Loucy (cell line): ENCODE measurements at regions not wholly inside any gene's neighbourhood (a gene's known extent, or its start where the extent isn't known, plus 50 kb on each side); places are given as distances from the start of the nearest gene placed in this dataset.

Source experiments
- CTCF ChIP-seq: fragments of 200-600 bp; sonication (generic); conservative IDR thresholded peaks from 2 replicates; pipeline ENCODE4 v1.5.1; 2014; ENCODE audit warnings: mild to moderate bottlenecking, antibody characterized with exemption, low read length
- EZH2phosphoT487 ChIP-seq: fragments of 200-600 bp; IDR thresholded peaks from 2 replicates; pipeline ENCODE4 v1.6.1; 2018; ENCODE audit warnings: antibody characterized with exemption, mild to moderate bottlenecking, moderate library complexity, borderline replicate concordance

GRCh38 chr9:126033318-126033717 lies 286.1 kb downstream of the PBX3 start:
- TF ChIP-seq CTCF (no peak), EZH2phosphoT487 (no peak)
